ENCODE measurements at regions not wholly inside any gene's neighbourhood (a gene's known extent, or its start where the extent isn't known, plus 50 kb on each side); places are given as distances from the start of the nearest gene placed in this dataset.

DNA sequence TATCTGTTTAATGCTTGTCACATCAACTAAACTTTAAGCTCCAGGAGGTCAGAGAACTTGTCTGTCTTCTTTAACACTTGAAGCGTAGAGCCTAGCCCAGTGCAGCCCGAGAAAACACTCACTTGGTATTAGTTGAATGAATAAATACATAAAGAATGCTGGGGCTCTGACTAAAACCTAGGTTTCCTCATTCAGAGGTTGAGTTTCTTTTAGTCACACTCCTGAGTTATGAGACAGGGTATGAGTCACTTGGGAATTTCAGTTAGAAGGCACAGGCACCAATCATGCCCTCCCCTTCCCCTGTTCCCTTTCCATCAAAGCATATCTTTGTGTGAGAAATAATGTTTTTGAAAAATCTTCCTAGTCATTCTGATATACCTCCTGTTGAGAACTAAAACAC is 589.8 kb upstream of the DPPA4 start:
- H3K27me3 Mint-ChIP-seq (ENCODE audit: low read depth) = no peaks in the 10 kb centered on the region
- H3K4me2 ChIP-seq (ENCODE audit: insufficient read depth, insufficient read length, low read length) = no peak overlapping the region

More for the DNA sequence above, 589.8 kb upstream of the DPPA4 start:
- no peak overlapping the region for H3K9ac ChIP-seq (ENCODE audit: extremely low read depth, insufficient read length, low read length)
- no peak overlapping the region for H2BK120ac ChIP-seq (ENCODE audit: low read depth, low read length, poor library complexity, severe bottlenecking)
- H4K91ac ChIP-seq (ENCODE audit: insufficient read length, low read depth, low read length) = no peak overlapping the region
- H3K18ac ChIP-seq (ENCODE audit: insufficient read length, low read depth, low read length) = no peak overlapping the region
- no peaks in the 10 kb centered on the region for H3K9me3 ChIP-seq (ENCODE audit: control insufficient read depth, low read depth, low read length)
- Mint-ChIP-seq H3K4me3 (no peak overlapping the region), H3K36me3 (ENCODE audit: insufficient read depth in 1 of 3, low read depth in 3 of 3) (peaks cover 0 to 3% (median 2%) of the 10 kb centered on the region in 3 experiments; a peak in 3 of 7 replicates), H3K4me1 (peaks cover 5 to 12% of the 10 kb centered on the region in 2 experiments), H3K9me3 (no peaks in the 10 kb centered on the region), H3K27ac (no peak overlapping the region)
- no peak overlapping the region for H2AK5ac ChIP-seq (ENCODE audit: insufficient read length, low read length)
- no CpG with 5 or more reads among the region's 2 CpGs for WGBS (ENCODE audit: extremely low coverage, insufficient read length, low lambda C conversion rate)
- no peak overlapping the region for H2BK12ac ChIP-seq (ENCODE audit: insufficient read length, low read depth, low read length)
- no peaks in the 10 kb centered on the region for H3K79me2 ChIP-seq (ENCODE audit: insufficient read depth, low read length)
- no peak for DNase-seq
- H2BK5ac ChIP-seq (ENCODE audit: insufficient read length, low read length) = no peak overlapping the region
- TF ChIP-seq CTCF (conservative IDR thresholded peaks at IDR 0.05) = no peak
- H3K56ac ChIP-seq (ENCODE audit: insufficient read length, low read depth, low read length) = no peak overlapping the region
- H3K27ac ChIP-seq (ENCODE audit: insufficient read length, low read depth, low read length) = no peak overlapping the region
- no peak overlapping the region for H3K14ac ChIP-seq (ENCODE audit: insufficient read depth, low read length)
- H3K23me2 ChIP-seq (ENCODE audit: insufficient read length, low read depth, low read length, poor library complexity, severe bottlenecking) = no peaks in the 10 kb centered on the region
- no peak overlapping the region for H4K8ac ChIP-seq (replicated peaks; ENCODE audit: insufficient read length, low read depth, low read length)
- no peak overlapping the region for H3K23ac ChIP-seq (ENCODE audit: insufficient read length, low read depth, low read length)
- H3T11ph ChIP-seq (ENCODE audit: low read length) = no peak overlapping the region
- H4K5ac ChIP-seq (ENCODE audit: insufficient read length, low read depth, low read length) = no peak overlapping the region
- no peaks in the 10 kb centered on the region for H4K20me1 ChIP-seq (ENCODE audit: control insufficient read depth, insufficient read depth, insufficient read length)
- no peaks in the 10 kb centered on the region for H3K27me3 ChIP-seq (ENCODE audit: insufficient read depth, low read length)
- no peak overlapping the region for H2BK20ac ChIP-seq (ENCODE audit: low read depth, low read length, poor library complexity, severe bottlenecking)
- H3K79me1 ChIP-seq (ENCODE audit: insufficient read depth, low read depth, low read length, poor library complexity, severe bottlenecking) = no peaks in the 10 kb centered on the region
- no peak overlapping the region for H2AFZ ChIP-seq (ENCODE audit: low read length)
- H3K4ac ChIP-seq (ENCODE audit: low read depth, low read length) = no peak overlapping the region
- peaks cover 2% of the 10 kb centered on the region; the same call in 1 of the 2 replicates for H3K4me1 ChIP-seq (ENCODE audit: insufficient read depth, low read length)
- H2BK15ac ChIP-seq (ENCODE audit: low read depth, low read length) = no peak overlapping the region

Data from H9 (cell line).